HEK293 (cell line): ENCODE measurements at regions not wholly inside any gene's neighbourhood (a gene's known extent, or its start where the extent isn't known, plus 50 kb on each side); places are given as distances from the start of the nearest gene placed in this dataset.

Experiments used
- CTCF ChIA-PET: fragments of 350-600 bp; formaldehyde crosslinking; extraction: SDS; loops from one replicate; lab custom pipeline; 2021; ENCODE audit warnings: antibody characterized with exemption; lab: Yijun Ruan, JAX
- POLR2A ChIA-PET: fragments of 300-600 bp; formaldehyde crosslinking; extraction: SDS; loops from one replicate; lab custom pipeline; 2020; ENCODE audit warnings: antibody characterized with exemption, inconsistent platforms; lab: Yijun Ruan, JAX
- H3K27ac ChIP-seq: fragments of 200-500 bp; sonication (Bioruptor generic); 2 replicates; pipeline ENCODE4 v1.5.1; 2014; ENCODE audit warnings: low read depth, low read length, control low read depth, inconsistent platforms; ENCODE audit errors: extremely low read depth
- H3K36me3 ChIP-seq, 2 experiments: fragments of 200-500 bp in 1 of 2; sonication (Bioruptor generic) in 1 of 2; 1 replicate in 1 of 2; 2 replicates in 1 of 2; pipeline ENCODE4 v1.5.1; 2014 to 2017; ENCODE audit warnings: inconsistent platforms in 2 of 2, low read length in 2 of 2; ENCODE audit not compliant: control insufficient read depth in 2 of 2, insufficient read depth in 1 of 2
- H3K4me1 ChIP-seq: fragments of 200-500 bp; sonication (Bioruptor generic); 2 replicates; pipeline ENCODE4 v1.5.1; 2014; ENCODE audit warnings: mild to moderate bottlenecking, low read length, inconsistent platforms; ENCODE audit not compliant: control insufficient read depth, insufficient read depth
- H3K4me3 ChIP-seq: 2 replicates; pipeline ENCODE4 v1.5.1; 2011; ENCODE audit warnings: low read depth, mild to moderate bottlenecking, control low read depth, low read length, moderate library complexity
- H3K9me3 ChIP-seq: fragments of 200-500 bp; sonication (Bioruptor generic); 2 replicates; pipeline ENCODE4 v1.5.1; 2014; ENCODE audit warnings: low read depth, low read length, inconsistent platforms; ENCODE audit not compliant: control insufficient read depth, insufficient read depth
- GLI2 ChIP-seq: fragments of 450-650 bp; formaldehyde crosslinking; IDR thresholded peaks from 2 replicates; pipeline ENCODE4; 2017; ENCODE audit warnings: missing biosample characterization, missing genetic modification characterization, low read depth, borderline replicate concordance
- HOXD13 ChIP-seq: sonication (generic); formaldehyde crosslinking; IDR thresholded peaks from 2 replicates; pipeline ENCODE4 v1.8.0; 2022; ENCODE audit warnings: missing genetic modification reagents, borderline replicate concordance
- WT1 ChIP-seq: fragments of 450-650 bp; formaldehyde crosslinking; IDR thresholded peaks from 2 replicates; pipeline ENCODE4 v1.5.1; 2016; ENCODE audit warnings: missing biosample characterization, missing genetic modification characterization
- YY1 ChIP-seq: fragments of 450-650 bp; formaldehyde crosslinking; IDR thresholded peaks from 2 replicates; pipeline ENCODE4 v1.5.1; 2018; ENCODE audit warnings: missing biosample characterization, missing genetic modification characterization
- ZBTB20 ChIP-seq: fragments of 450-650 bp; formaldehyde crosslinking; IDR thresholded peaks from 2 replicates; pipeline ENCODE4 v1.5.1; 2016; ENCODE audit warnings: missing biosample characterization, missing genetic modification characterization
- ZBTB21 ChIP-seq: fragments of 450-650 bp; formaldehyde crosslinking; IDR thresholded peaks from 2 replicates; pipeline ENCODE4 v1.5.1; 2017; ENCODE audit warnings: missing biosample characterization, missing genetic modification characterization
- ZNF362 ChIP-seq: fragments of 450-650 bp; formaldehyde crosslinking; IDR thresholded peaks from 2 replicates; pipeline ENCODE4 v1.5.1; 2016; ENCODE audit warnings: missing biosample characterization, missing genetic modification characterization
- ZNF426 ChIP-seq: fragments of 450-650 bp; formaldehyde crosslinking; IDR thresholded peaks from 2 replicates; pipeline ENCODE4 v1.5.1; 2017; ENCODE audit warnings: missing biosample characterization, missing genetic modification characterization, mild to moderate bottlenecking, inconsistent platforms, moderate library complexity
- ZNF521 ChIP-seq: fragments of 450-650 bp; formaldehyde crosslinking; IDR thresholded peaks from 2 replicates; pipeline ENCODE4 v1.5.1; 2017; ENCODE audit warnings: missing biosample characterization, mild to moderate bottlenecking, missing genetic modification characterization
- ZNF610 ChIP-seq: fragments of 450-650 bp; formaldehyde crosslinking; IDR thresholded peaks from 2 replicates; pipeline ENCODE4 v1.5.1; 2016; ENCODE audit warnings: missing biosample characterization, missing genetic modification characterization, borderline replicate concordance
- ZNF658 ChIP-seq: fragments of 450-650 bp; formaldehyde crosslinking; IDR thresholded peaks from 2 replicates; pipeline ENCODE4; 2016; ENCODE audit warnings: missing biosample characterization, missing genetic modification characterization
- ZNF747 ChIP-seq: fragments of 450-650 bp; formaldehyde crosslinking; IDR thresholded peaks from 2 replicates; pipeline ENCODE4 v1.5.1; 2016; ENCODE audit warnings: missing biosample characterization, missing genetic modification characterization
- TF ChIP-seq, protein P1 (sequence below): IDR thresholded peaks from 2 replicates; pipeline ENCODE4 v1.6.1; 2011; ENCODE audit warnings: mild to moderate bottlenecking, low read depth, low read length, borderline replicate concordance
- TF ChIP-seq, protein P2 (sequence below): fragments of 450-650 bp; formaldehyde crosslinking; IDR thresholded peaks from 2 replicates; pipeline ENCODE4 v1.5.1; 2016; ENCODE audit warnings: missing biosample characterization, missing genetic modification characterization, borderline replicate concordance

- TF ChIP-seq GLI2 (tag by site-specific recombination) (no peak), ZNF426 (tag by site-specific recombination) (no peak), ZNF362 (tag by site-specific recombination) (no peak)
- TF ChIP-seq, protein P1, sequence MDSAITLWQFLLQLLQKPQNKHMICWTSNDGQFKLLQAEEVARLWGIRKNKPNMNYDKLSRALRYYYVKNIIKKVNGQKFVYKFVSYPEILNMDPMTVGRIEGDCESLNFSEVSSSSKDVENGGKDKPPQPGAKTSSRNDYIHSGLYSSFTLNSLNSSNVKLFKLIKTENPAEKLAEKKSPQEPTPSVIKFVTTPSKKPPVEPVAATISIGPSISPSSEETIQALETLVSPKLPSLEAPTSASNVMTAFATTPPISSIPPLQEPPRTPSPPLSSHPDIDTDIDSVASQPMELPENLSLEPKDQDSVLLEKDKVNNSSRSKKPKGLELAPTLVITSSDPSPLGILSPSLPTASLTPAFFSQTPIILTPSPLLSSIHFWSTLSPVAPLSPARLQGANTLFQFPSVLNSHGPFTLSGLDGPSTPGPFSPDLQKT: no peak
Observed at GRCh38 chr5:56669534-56670483, 145.5 kb upstream of the MAP3K1 start (continued).

- POLR2A ChIA-PET: no interaction called here
- Histone ChIP-seq H3K27ac (no peak overlapping the region), H3K4me1 (no peaks in the 10 kb centered on the region)
Observed at GRCh38 chr5:56668996-56669395, 146.4 kb upstream of the MAP3K1 start.

DNA sequence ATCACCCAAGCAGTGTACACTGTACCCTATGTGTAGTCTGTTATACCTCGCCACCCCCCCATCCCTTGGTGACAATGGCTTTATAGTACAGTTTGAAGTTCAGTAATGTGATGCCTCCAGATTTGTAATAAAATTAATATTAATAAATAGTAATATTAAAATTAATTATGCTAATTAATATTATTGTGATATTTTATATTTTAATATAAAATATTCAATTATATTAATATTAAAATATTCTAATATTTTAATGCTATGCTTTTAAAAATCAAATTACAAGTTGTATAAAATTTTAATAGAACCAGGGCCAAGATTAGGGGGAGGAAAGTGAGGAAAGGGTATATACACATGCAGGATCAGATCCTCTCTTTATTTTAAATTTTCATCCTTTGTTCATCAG, 147.7 kb upstream of the MAP3K1 start:
- no peaks in the 10 kb centered on the region for H3K9me3 ChIP-seq
- H3K4me1 ChIP-seq: no peaks in the 10 kb centered on the region
- TF ChIP-seq WT1 (tag by site-specific recombination): no peak
- TF ChIP-seq HOXD13: no peak
- TF ChIP-seq ZNF747 (tag by site-specific recombination): no peak
- TF ChIP-seq, protein P2, sequence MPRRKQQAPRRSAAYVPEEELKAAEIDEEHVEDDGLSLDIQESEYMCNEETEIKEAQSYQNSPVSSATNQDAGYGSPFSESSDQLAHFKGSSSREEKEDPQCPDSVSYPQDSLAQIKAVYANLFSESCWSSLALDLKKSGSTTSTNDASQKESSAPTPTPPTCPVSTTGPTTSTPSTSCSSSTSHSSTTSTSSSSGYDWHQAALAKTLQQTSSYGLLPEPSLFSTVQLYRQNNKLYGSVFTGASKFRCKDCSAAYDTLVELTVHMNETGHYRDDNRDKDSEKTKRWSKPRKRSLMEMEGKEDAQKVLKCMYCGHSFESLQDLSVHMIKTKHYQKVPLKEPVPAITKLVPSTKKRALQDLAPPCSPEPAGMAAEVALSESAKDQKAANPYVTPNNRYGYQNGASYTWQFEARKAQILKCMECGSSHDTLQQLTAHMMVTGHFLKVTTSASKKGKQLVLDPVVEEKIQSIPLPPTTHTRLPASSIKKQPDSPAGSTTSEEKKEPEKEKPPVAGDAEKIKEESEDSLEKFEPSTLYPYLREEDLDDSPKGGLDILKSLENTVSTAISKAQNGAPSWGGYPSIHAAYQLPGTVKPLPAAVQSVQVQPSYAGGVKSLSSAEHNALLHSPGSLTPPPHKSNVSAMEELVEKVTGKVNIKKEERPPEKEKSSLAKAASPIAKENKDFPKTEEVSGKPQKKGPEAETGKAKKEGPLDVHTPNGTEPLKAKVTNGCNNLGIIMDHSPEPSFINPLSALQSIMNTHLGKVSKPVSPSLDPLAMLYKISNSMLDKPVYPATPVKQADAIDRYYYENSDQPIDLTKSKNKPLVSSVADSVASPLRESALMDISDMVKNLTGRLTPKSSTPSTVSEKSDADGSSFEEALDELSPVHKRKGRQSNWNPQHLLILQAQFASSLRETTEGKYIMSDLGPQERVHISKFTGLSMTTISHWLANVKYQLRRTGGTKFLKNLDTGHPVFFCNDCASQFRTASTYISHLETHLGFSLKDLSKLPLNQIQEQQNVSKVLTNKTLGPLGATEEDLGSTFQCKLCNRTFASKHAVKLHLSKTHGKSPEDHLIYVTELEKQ (tag by site-specific recombination): no peak
- no peak overlapping the region for H3K27ac ChIP-seq
- POLR2A ChIA-PET: no interaction called here
- CTCF ChIA-PET: no interaction called here
- H3K36me3 ChIP-seq: no peaks in the 10 kb centered on the region
- no peak overlapping the region for H3K4me3 ChIP-seq

More at GRCh38 chr5:56668996-56669395, 146.4 kb upstream of the MAP3K1 start:
- Histone ChIP-seq H3K4me3 (no peak overlapping the region), H3K9me3 (no peaks in the 10 kb centered on the region), H3K36me3 (no peaks in the 10 kb centered on the region)
- TF ChIP-seq ZNF610 (tag by site-specific recombination) (no peak), ZBTB21 (tag by site-specific recombination) (no peak), YY1 (tag by site-specific recombination) (no peak), ZBTB20 (tag by site-specific recombination) (no peak), ZNF658 (tag by site-specific recombination) (no peak), ZNF521 (tag by site-specific recombination) (no peak)
- CTCF ChIA-PET: no interaction called here
